ENCODE measurements at regions not wholly inside any gene's neighbourhood (a gene's known extent, or its start where the extent isn't known, plus 50 kb on each side); places are given as distances from the start of the nearest gene placed in this dataset.

GRCh38 chrX:42952621-42953020, 174.7 kb upstream of the PPP1R2C start:
- TF ChIP-seq REST (IDR thresholded peaks at IDR 0.05; ENCODE audit: insufficient read depth in 1 of 2, low read depth in 2 of 2, low read length in 2 of 2) (no peak), POLR2AphosphoS5 (IDR thresholded peaks at IDR 0.05; ENCODE audit: low read depth, low read length) (no peak)
